OCI-LY7 (cell line): ENCODE measurements at regions not wholly inside any gene's neighbourhood (a gene's known extent, or its start where the extent isn't known, plus 50 kb on each side); places are given as distances from the start of the nearest gene placed in this dataset.

ENCODE experiments used
- CTCF ChIP-seq: fragments of 200-600 bp; sonication (generic); conservative IDR thresholded peaks from 2 replicates; pipeline ENCODE4 v1.5.1; 2014; ENCODE audit warnings: mild to moderate bottlenecking, antibody characterized with exemption, low read length, moderate library complexity, mixed read lengths
- EZH2phosphoT487 ChIP-seq: fragments of 200-600 bp; sonication (generic); IDR thresholded peaks from 2 replicates; pipeline ENCODE4 v1.6.1; 2018; ENCODE audit warnings: low read depth, borderline replicate concordance, mild to moderate bottlenecking, mixed run types, antibody characterized with exemption, low read length, moderate library complexity, mixed read lengths

- TF ChIP-seq CTCF, result no peak
- no peak for TF ChIP-seq EZH2phosphoT487
These were observed 256.1 kb upstream of the HES1 start for GRCh38 chr3:193879864-193880242.
